CD4-positive, alpha-beta T cell treated with Interleukin-4 for 1 hour (primary cell): ENCODE measurements at regions not wholly inside any gene's neighbourhood (a gene's known extent, or its start where the extent isn't known, plus 50 kb on each side); places are given as distances from the start of the nearest gene placed in this dataset.
"Not testable (repeated sequence)": the region's sequence is repeated elsewhere in the genome, so short reads cannot be mapped to it uniquely, and the experiment has no call there.

Source experiments
- DNase-seq, 2 donors: peaks; one replicate each; pipeline ENCODE4 v3.0.0-alpha.2; 2020 to 2022

GRCh38 chr16:87012954-87013938 lies 303.9 kb downstream of the C16orf95 start:
- no peak for DNase-seq

- no peak for DNase-seq
Measured at GRCh38 chr16:87014112-87014511, 303.1 kb downstream of the C16orf95 start.

DNA sequence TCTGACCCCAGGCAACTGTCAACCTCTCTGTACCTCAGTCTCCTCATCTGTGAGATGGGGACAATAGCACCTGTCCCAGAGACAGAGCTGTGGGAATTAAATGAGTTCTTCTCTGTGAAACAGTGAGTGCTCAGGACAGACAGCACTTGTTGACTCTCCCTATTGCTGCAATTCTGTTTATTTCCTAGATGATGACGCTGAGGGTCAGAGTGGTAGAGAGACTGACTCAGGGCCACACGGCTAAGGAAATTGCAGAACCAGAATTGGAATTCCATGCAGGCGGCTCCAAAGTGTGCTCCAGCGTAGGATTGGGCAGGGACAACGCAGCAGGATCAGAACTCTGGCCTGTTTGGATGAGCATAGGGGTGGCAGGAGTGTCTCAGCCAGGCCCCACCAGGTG lies 302.2 kb downstream of the C16orf95 start:
- no peak for DNase-seq

GRCh38 chr16:87016046-87017035 lies 300.9 kb downstream of the C16orf95 start:
- DNase-seq: no peak

GRCh38 chr16:87017371-87018012 lies 299.7 kb downstream of the C16orf95 start:
- DNase-seq: no peak

- DNase-seq: no peak
Measured at GRCh38 chr16:87025676-87026075, 291.5 kb downstream of the C16orf95 start.

DNA sequence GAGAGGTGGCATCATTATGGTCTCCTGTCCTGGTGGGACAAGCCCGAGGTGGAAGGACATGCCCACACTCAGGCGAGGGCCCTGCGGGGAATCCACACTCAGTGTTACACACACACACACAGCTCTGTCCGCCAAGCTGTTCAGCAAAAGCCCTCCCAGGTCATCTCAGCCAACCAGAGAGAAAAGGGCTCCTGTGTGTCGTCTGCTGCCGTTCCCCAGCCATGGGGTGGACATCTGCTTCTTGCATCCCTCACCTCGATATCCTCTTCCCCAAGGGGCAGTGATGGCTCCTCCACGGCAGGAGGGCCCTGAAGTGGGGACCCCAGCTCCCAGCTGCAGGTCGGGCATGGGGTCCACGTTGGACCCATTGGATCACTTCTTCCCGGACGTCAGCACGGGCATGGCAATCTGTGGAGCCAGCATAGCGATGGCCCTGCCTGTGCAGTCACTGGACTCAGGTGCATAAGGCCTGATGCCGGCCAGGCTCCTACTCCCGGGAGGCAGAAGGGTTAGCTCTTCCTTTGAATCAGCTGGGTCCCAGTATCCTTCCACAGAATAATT lies 290.1 kb downstream of the C16orf95 start:
- no peak for DNase-seq

- DNase-seq: no peak
Measured at GRCh38 chr16:87028481-87029320, 288.5 kb downstream of the C16orf95 start.

DNA sequence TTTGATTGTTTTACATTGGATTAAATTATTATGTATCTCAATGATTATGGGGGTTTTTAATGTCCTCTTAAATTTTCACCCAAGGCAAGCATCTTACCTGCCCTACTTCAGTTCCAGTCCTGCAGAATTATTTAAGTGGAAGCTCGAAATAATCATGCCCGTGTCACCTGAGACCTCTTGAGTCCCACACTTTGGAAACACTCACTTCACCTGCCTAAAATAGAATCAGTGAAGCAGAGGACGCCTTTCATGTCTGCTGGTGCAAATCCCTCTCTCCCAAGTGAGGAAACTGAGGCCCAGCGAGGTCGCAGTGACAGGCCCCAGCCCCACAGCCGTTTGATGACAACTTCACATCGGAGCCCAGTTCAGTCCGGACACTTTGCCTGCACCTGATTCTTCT lies 284.6 kb downstream of the C16orf95 start:
- no peak for DNase-seq

DNA sequence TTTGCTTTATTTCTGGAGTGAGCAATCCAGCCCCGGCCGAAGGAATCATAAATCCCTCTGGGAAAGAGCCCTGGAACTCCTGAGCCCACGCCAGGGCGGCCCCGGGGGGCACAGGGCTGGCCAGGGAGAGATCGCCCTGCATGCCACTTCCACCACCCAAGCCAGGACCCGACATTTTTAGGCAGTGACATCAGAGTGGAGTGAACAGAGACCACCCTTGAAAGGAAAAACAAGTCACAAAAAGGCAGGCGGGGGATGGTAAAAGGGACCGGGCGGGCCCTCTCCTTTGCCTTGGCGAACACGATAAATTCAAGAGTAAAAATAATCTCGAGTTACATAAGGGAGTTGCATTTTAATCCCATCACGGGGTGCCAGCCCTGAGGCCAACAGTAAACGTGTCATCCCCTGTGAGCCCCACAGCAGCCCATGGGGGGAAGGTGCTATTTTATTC lies 284.1 kb downstream of the C16orf95 start:
- no peak for DNase-seq

DNA sequence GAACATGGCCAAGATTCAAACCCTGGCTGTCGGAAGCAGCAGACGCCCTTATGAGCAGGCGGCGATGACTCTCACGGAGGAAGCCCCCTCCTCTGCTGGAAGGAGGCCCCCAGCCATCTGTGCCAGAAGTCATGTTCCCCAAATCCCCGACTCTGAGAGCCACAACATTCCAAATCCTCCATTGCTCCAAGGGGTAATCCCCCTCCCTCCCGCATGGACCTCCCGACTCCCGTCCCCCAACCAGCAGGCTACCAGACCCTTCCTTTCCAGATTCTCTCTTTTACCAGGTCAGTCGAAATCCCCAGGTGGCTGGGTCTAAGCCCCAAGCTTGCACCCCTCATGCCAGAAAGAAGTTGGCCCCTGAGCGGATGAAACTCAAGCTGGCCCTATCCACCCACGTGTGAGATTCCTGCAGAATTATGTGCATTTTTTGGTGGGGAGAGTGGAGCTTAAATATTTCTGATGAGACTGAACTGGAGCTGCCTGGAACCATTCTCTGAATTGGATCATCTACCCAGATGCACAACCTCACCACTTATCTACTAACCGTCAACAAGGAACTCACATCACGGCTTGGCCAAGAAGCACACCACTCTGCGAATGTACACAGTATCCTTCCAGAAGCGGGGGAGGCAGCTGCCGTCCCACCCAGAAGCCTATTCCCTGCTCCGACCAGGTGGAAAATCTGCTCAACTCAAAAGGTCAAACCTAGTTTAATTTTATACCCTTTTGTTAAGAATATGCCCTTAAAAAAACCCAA lies 283.5 kb downstream of the C16orf95 start:
- DNase-seq: no peak

- DNase-seq: no peak
Measured at GRCh38 chr16:87034317-87034716, 282.9 kb downstream of the C16orf95 start.

DNA sequence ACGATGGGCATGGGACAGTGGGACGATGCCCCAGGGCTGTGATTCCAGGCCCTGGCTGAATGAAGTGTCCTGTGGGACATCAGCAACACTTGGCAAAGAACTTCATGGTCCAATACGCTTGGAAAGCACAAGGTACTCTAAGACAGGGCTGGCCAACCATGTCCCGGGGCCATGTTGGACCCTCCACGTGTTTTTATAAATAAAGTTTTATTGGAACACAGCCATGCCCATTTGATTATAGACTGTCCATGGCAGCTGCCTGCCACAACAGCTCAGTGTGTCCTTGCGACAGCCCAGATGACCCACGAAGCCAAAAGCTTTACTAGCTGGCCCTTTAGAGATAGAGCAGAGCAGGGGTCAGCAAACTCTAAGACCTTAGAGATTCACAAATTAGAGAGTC lies 282.1 kb downstream of the C16orf95 start:
- DNase-seq: no peak

DNA sequence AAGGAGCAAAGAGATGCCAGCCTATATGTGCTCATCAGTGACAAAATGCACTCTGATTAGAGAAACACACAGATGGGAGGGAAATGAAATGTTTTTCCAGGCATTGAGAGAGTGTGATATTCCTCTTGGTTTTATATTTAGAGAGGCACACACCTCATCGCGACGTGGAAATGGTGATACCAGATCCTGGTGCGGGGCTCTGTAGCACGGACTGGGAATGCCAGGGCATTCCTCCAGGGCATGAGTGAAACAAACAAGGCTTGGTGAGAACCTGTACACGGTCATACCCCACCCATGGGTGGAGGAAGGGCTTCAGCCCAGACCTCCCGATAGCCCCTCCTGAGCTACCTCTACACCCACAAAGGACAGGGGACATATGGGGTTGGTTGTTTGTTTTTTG lies 280.2 kb downstream of the C16orf95 start:
- no peak for DNase-seq

- DNase-seq: not testable (repeated sequence)
Measured at GRCh38 chr16:87038528-87038927, 278.7 kb downstream of the C16orf95 start.

DNA sequence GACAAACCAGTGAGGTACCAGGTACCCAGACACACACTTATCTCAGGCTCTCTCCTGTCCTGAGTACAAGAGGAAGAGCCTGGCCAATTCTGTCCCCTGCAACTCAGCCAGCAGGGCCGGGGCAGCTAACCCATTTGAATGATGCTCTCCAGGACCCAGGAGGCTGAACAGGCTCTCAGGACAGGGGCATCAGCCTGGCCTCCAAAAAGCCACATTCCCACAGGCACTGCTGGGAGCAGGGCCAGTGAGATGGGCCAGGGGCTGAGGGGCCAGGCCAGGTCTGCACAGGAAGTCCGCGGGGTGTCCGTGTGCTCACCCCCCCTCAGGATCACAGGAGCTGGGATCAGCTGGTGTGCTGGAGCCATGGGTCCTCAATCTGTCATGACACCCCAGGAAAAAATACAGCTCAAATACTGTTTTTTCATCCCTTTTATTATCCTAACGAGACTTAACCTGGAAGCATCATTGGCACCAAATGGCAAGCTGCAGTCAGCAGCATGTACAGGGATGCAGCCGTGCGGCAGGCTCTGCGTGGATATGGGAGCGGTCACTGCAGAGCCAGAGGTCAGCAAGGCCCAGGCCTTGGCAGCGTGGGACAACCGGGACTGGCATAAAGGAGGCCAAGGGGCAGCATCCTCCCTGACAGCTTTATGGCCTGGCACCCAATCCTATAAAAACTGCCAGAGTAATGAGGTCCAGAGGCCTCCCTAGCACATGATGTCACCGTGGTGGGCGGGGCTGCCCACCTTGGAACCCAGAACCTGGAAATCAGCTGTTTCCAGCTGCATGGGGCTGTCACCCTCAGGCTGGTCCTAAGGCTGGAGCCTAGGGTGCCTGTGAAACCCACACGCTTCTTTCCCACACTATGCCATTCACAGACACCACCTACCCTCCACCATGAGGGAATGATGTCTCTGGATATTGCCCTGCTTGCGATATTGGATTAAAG lies 276.7 kb downstream of the C16orf95 start:
- DNase-seq: no peak

GRCh38 chr16:87041286-87041685 lies 275.9 kb downstream of the C16orf95 start:
- DNase-seq: no peak

DNA sequence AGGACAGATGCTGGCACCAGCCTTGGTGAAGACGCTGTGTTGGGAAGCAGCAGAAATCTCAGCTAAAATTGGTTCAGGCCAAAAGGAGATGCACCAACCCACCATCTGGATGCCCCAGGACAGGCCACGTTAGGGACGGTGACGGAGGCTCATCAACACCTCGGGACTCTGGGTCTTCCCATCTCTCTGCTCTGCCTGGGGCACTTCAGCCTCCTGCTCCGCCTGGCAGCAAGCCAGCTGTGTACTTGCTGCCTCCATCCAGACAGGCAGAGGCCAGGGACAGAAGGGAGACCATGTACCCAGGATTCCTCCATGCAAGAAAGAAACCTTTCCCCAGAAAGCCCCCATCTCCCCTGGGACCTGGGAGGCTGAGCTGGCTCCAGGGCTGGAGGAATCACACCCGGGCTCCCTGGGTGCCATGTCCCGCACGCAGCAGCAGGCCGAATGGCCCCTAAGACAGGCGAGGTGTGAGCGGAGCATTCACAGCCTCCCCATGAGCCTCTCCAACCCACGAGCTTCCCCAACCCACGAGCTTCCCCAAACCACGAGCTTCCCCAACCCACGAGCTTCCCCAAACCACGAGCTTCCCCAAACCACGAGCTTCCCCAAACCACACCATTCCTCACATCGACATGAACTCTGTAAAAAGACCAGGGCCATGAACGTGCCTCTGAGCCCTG lies 274.5 kb downstream of the C16orf95 start:
- DNase-seq: no peak
